Astrocyte of the spinal cord (primary cell): ENCODE measurements at regions not wholly inside any gene's neighbourhood (a gene's known extent, or its start where the extent isn't known, plus 50 kb on each side); places are given as distances from the start of the nearest gene placed in this dataset.
"Not testable (repeated sequence)": the region's sequence is repeated elsewhere in the genome, so short reads cannot be mapped to it uniquely, and the experiment has no call there.

Experiments
- DNase-seq: peaks from one replicate; pipeline ENCODE4 v3.0.0; 2011; ENCODE audit warnings: low read depth, low spot score
- H3K4me3 ChIP-seq: 2 replicates; pipeline ENCODE4 v1.5.1; 2011; ENCODE audit warnings: low read depth, mild to moderate bottlenecking, low read length, moderate library complexity
- CTCF ChIP-seq: IDR thresholded peaks from 2 replicates; pipeline ENCODE4 v1.5.1; 2012; ENCODE audit warnings: low read depth, mild to moderate bottlenecking, low read length, inconsistent platforms
- in situ Hi-C: cut with HindIII; loops from 2 replicates; pipeline ENCODE4 v1.10.0; 2017; ENCODE audit warnings: low sequenced_read_pairs

DNA sequence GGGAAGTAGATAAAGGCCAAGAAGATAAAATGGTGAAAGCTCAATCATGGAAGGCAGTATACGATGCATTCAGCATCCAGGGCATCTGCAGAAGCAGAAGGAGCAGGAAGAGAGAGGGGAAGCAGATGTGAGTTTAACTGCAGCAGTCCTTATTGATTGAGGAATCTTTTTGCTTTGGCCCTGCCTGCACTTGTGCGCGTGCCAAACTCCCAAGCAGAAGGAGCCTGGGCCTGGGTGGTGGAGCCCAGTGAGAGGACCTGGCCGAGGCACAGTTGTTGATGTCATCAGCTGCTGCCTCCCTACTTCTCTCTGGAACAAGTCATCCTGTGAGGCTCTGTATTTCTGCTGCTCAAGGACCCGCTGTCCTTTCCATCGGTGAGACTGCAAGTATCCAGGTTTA is 65.5 kb upstream of the ROPN1 start:
- TF ChIP-seq CTCF = no peak
- no peak overlapping the region for H3K4me3 ChIP-seq
- in situ Hi-C loops = no loop called here
- no peak for DNase-seq

- in situ Hi-C loops = no loop called here
- TF ChIP-seq CTCF = no peak
- DNase-seq = no peak
- H3K4me3 ChIP-seq = no peak overlapping the region
Measured at GRCh38 chr3:124059580-124059979, 67.7 kb upstream of the ROPN1 start.

- H3K4me3 ChIP-seq = no peak overlapping the region
- peak; percentile 37 for DNase-seq
- in situ Hi-C loops = no loop called here
- TF ChIP-seq CTCF = no peak
Measured at GRCh38 chr3:124063197-124063909, 71.4 kb upstream of the ROPN1 start.

- TF ChIP-seq CTCF = no peak
- H3K4me3 ChIP-seq = no peak overlapping the region
- in situ Hi-C loops = no loop called here
- DNase-seq = no peak
Measured at GRCh38 chr3:124064050-124064449, 72.1 kb upstream of the ROPN1 start.

GRCh38 chr3:124066543-124066942 is 74.6 kb upstream of the ROPN1 start:
- in situ Hi-C loops, H3K4me3 ChIP-seq, DNase-seq: not testable (repeated sequence)

- DNase-seq, H3K4me3 ChIP-seq, in situ Hi-C loops: not testable (repeated sequence)
Measured at GRCh38 chr3:124069706-124070105, 77.8 kb upstream of the ROPN1 start.

GRCh38 chr3:124075090-124075489 is 83.2 kb upstream of the ROPN1 start:
- DNase-seq, in situ Hi-C loops, H3K4me3 ChIP-seq: not testable (repeated sequence)

DNA sequence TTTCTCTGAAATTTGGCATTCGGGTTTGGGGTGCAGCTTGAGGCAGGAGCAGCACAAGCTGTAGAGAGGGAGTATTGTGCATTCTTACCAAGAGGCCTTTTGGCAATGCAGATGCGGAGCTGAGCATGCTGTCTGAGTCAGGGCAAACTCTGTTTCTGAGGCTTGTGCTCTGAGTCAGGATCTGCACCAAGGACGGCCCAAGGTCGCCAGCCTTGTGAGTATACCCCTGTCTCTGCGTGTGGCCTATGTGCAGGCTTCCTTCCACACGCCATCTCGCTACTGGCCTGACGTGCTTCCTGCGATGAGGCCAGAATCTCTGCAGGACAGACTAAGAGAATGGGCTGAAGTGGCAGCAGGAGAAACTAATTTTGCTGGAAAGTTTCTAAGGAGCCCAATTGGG is 83.8 kb upstream of the ROPN1 start:
- in situ Hi-C loops = no loop called here
- TF ChIP-seq CTCF = no peak
- peak; percentile 2 for DNase-seq
- no peak overlapping the region for H3K4me3 ChIP-seq
